ENCODE measurements at regions not wholly inside any gene's neighbourhood (a gene's known extent, or its start where the extent isn't known, plus 50 kb on each side); places are given as distances from the start of the nearest gene placed in this dataset.

DNA sequence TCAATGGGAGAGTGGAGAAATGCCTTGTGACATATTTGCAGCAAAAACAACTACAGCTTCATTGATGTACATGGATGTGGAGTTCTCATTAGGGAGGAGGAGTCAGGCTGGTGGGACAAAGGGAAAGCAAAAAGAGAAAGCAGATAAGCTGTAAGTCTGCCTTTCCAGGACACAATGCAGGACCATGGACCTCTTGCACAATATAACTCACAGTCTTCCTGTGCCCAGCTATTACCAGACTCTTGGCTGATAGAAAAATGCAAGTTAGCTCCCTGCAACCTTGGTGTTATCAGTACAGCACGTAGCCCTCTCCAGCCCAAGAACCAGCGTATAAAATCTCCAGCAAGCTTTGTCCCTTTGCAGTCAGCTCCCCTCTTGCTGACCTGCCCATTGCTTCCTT lies 232.3 kb downstream of the NFATC2 start:
- ATAC-seq: no peak

DNA sequence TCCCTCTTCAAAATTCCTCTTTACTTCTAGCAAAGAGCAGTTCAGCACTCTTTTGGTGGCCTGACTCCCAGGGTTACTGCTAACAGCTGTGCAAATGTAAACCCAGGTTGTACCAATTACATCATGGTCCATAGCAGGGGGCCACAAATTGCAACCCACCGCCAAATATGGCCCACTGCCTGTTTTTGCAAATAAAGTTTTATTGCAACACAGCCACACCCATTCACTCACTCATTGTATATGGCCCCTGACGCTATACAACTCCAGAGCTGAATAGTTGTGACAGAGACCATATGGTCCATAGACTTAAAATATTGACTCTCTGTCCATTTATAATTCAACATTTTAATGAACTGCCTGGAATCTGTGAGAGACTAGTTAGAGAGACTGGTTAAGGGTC lies 233.4 kb downstream of the NFATC2 start:
- TF ChIP-seq GLIS3 (CRISPR knock-in tag; IDR thresholded peaks at IDR 0.05) (no peak), ZNF70 (CRISPR knock-in tag; IDR thresholded peaks at IDR 0.05) (no peak), ZNF565 (CRISPR knock-in tag; conservative IDR thresholded peaks at IDR 0.05; ENCODE audit: low read depth) (no peak), OSR1 (CRISPR knock-in tag; IDR thresholded peaks at IDR 0.05) (no peak)
- TF ChIP-seq, protein P1, sequence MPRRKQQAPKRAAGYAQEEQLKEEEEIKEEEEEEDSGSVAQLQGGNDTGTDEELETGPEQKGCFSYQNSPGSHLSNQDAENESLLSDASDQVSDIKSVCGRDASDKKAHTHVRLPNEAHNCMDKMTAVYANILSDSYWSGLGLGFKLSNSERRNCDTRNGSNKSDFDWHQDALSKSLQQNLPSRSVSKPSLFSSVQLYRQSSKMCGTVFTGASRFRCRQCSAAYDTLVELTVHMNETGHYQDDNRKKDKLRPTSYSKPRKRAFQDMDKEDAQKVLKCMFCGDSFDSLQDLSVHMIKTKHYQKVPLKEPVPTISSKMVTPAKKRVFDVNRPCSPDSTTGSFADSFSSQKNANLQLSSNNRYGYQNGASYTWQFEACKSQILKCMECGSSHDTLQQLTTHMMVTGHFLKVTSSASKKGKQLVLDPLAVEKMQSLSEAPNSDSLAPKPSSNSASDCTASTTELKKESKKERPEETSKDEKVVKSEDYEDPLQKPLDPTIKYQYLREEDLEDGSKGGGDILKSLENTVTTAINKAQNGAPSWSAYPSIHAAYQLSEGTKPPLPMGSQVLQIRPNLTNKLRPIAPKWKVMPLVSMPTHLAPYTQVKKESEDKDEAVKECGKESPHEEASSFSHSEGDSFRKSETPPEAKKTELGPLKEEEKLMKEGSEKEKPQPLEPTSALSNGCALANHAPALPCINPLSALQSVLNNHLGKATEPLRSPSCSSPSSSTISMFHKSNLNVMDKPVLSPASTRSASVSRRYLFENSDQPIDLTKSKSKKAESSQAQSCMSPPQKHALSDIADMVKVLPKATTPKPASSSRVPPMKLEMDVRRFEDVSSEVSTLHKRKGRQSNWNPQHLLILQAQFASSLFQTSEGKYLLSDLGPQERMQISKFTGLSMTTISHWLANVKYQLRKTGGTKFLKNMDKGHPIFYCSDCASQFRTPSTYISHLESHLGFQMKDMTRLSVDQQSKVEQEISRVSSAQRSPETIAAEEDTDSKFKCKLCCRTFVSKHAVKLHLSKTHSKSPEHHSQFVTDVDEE (CRISPR knock-in tag; IDR thresholded peaks at IDR 0.05): no peak
- no peak for ATAC-seq

More for the DNA sequence above, 232.3 kb downstream of the NFATC2 start:
- TF ChIP-seq CREB5 (CRISPR knock-in tag; IDR thresholded peaks at IDR 0.05; ENCODE audit: low read depth) (no peak), CSDC2 (CRISPR knock-in tag; IDR thresholded peaks at IDR 0.05) (no peak)
- TF ChIP-seq, protein P1 (CRISPR knock-in tag; IDR thresholded peaks at IDR 0.05): no peak

DNA sequence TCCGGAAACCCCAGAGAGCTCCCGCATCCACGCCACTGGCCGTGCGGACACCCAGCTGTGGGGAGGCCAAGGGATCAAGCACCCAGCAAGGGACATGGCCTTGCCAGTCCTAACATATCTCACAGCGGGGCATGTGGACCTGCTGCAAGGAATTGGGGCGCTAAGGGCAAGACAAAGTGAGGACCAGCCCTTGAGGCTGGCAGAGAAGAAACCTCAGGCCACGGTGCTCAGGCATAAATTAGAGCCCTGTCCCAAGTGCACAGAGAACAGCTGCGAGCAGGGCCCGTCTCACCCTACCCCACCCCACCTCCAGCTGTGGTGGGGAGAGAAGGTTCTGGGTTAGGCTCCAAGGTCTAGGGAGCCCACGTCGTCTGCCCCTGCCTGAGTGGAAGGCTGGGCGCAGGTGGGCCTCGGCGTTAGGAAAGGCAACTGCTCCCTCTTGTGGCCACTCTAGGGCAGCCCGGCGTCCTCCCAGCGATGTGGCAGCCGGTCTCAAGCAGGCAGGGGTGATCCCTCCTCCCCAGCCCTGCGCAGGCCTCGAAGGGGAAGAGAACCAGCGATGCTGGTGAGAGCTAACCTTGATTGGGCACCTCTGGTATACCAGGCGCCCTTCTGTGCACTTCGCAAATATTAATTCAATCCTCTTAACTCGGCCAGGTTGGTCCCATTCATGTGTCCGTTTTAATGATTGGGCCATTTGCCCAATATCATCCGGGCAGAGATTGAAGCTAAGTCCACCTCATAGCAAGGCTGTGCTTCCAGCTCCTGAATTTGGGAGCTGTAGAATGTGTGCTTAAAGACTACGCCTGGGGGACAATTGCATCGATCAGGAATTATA lies 235.8 kb downstream of the NFATC2 start:
- peak; percentile 100 for ATAC-seq
- TF ChIP-seq ESRRG (CRISPR knock-in tag; IDR thresholded peaks at IDR 0.05): no peak
- TF ChIP-seq RARB (CRISPR knock-in tag; IDR thresholded peaks at IDR 0.05): no peak
- no peak for TF ChIP-seq CREB5 (CRISPR knock-in tag; IDR thresholded peaks at IDR 0.05; ENCODE audit: low read depth)
- TF ChIP-seq TCF4 (CRISPR knock-in tag; IDR thresholded peaks at IDR 0.05; ENCODE audit: borderline replicate concordance): no peak
- TF ChIP-seq PPARA (CRISPR knock-in tag; IDR thresholded peaks at IDR 0.05; ENCODE audit: borderline replicate concordance): no peak
- no peak for TF ChIP-seq ARNTL (CRISPR knock-in tag; IDR thresholded peaks at IDR 0.05; ENCODE audit: borderline replicate concordance, low read depth)
- TF ChIP-seq ZFP30 (CRISPR knock-in tag; IDR thresholded peaks at IDR 0.05): no peak
- no peak for TF ChIP-seq ZNF565 (CRISPR knock-in tag; conservative IDR thresholded peaks at IDR 0.05; ENCODE audit: low read depth)

DNA sequence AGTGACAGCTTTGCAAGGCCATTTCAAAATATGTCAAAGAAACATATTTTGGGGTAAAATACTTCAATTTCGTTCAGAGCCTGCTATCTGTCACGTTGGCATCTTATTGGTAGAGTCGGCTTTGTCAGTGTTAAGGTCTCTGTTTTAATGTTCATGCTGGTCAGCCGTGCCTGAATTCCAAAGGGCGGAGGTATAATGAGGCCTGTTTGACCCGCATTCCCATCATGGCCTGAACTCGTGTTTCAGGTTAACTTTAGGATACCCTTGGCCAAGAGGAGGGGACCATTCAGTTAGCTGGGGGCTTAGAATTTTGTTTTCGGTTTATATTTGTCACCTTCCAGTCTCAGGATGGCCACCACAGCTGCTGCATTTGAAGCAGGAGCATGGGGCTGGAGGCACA lies 236.4 kb downstream of the NFATC2 start:
- TF ChIP-seq ARNTL (CRISPR knock-in tag; IDR thresholded peaks at IDR 0.05; ENCODE audit: borderline replicate concordance, low read depth) (no peak), CSDC2 (CRISPR knock-in tag; IDR thresholded peaks at IDR 0.05) (no peak), RARB (CRISPR knock-in tag; IDR thresholded peaks at IDR 0.05) (no peak), ISL1 (CRISPR knock-in tag; IDR thresholded peaks at IDR 0.05) (no peak)
- no peak for ATAC-seq

- ATAC-seq: no peak
- TF ChIP-seq CREB5 (CRISPR knock-in tag; IDR thresholded peaks at IDR 0.05; ENCODE audit: low read depth): no peak
These were observed 237.0 kb downstream of the NFATC2 start for GRCh38 chr20:51305316-51306052.

All from SK-N-SH treated with all-trans-retinoic acid at 6 μM for 48 hours (cell line).